ENCODE measurements at regions not wholly inside any gene's neighbourhood (a gene's known extent, or its start where the extent isn't known, plus 50 kb on each side); places are given as distances from the start of the nearest gene placed in this dataset.

DNA sequence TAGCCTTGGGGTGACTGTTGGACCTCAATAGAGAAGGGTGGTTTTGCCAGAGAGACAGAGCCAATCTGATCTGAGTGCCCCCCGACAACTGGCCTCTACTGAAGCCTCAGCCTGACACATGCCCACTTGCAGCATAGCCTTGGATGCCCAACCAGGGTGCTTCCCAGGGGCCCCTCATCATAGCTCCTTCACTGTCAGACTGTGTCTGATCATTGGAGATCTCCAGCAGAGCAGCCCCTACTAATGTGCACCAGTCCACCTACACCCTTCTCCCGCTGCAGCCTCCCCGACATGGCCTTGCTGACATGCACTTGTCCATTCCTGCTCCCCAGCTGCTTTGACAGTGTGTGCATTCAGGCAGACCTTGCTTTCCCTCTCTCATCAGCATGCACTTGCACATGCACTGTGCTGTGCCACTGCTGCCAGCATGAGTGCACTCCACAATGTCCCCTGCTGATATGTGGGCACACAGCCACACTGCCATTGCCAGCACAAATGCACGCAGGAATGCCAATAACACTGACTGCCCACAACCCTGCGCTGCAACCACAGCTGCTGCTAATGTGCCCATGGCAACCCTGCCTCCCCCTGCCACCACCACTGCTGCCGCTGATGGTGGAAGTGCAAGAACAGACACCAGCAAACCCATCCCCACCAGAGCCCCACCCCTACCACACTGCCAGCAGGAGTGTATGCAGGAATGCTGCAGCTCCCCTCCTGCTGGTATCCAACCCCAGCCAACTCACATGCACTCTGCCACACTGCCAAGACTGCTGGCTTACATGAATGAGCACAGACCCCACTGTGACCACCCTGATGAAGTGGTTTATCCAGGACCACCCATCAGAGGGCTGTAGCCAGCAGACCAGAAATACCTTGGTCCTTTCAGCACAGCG, 68.1 kb upstream of the ZMAT1 start:
- Histone ChIP-seq H3K4me2 (no peak overlapping the region), H3K79me2 (ENCODE audit: insufficient read depth, low read depth) (no peaks in the 10 kb centered on the region), H4K20me1 (ENCODE audit: insufficient read depth) (no peaks in the 10 kb centered on the region), H3K27me3 (ENCODE audit: insufficient read depth, low read depth) (no peaks in the 10 kb centered on the region), H3K27ac (no peak overlapping the region), H2AFZ (ENCODE audit: low read depth) (no peak overlapping the region), H3K4me1 (ENCODE audit: low read depth, poor library complexity, severe bottlenecking) (no peaks in the 10 kb centered on the region), H3K4me3 (IDR thresholded peaks at IDR 0.05; ENCODE audit: insufficient read depth, low read depth, low read length) (no peak overlapping the region), H3K36me3 (ENCODE audit: insufficient read depth) (no peaks in the 10 kb centered on the region), H3K9ac (no peak overlapping the region)
- TF ChIP-seq, protein P1, sequence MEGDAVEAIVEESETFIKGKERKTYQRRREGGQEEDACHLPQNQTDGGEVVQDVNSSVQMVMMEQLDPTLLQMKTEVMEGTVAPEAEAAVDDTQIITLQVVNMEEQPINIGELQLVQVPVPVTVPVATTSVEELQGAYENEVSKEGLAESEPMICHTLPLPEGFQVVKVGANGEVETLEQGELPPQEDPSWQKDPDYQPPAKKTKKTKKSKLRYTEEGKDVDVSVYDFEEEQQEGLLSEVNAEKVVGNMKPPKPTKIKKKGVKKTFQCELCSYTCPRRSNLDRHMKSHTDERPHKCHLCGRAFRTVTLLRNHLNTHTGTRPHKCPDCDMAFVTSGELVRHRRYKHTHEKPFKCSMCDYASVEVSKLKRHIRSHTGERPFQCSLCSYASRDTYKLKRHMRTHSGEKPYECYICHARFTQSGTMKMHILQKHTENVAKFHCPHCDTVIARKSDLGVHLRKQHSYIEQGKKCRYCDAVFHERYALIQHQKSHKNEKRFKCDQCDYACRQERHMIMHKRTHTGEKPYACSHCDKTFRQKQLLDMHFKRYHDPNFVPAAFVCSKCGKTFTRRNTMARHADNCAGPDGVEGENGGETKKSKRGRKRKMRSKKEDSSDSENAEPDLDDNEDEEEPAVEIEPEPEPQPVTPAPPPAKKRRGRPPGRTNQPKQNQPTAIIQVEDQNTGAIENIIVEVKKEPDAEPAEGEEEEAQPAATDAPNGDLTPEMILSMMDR (conservative IDR thresholded peaks at IDR 0.05; ENCODE audit: low read depth, low read length) = no peak

DNA sequence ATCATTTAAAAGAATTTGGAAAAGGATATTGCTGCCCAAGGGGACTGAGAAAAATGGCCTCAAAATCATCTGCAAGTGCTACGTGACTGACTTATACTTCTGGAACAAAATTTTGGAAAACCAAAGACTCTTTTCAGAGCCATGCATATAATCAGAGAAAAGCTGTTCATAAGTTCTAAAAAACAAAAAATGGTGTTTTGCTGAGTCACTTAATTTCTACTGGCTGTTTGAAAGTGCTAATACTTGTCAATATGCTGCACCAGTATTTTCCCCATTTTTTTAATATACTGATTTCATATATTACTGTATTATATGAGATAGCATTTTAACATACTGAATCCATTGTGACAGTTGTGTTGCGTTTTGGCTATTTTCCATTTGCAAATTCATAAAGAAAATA, 61.5 kb upstream of the ZMAT1 start:
- H3K79me2 ChIP-seq (ENCODE audit: insufficient read depth, low read depth) = no peaks in the 10 kb centered on the region
- no peak overlapping the region for H3K9ac ChIP-seq
- H3K4me1 ChIP-seq (ENCODE audit: low read depth, poor library complexity, severe bottlenecking) = no peaks in the 10 kb centered on the region
- no peak overlapping the region for H3K4me2 ChIP-seq
- H2AFZ ChIP-seq (ENCODE audit: low read depth) = no peak overlapping the region
- H3K36me3 ChIP-seq (ENCODE audit: insufficient read depth) = no peaks in the 10 kb centered on the region
- no peak overlapping the region for H3K4me3 ChIP-seq (IDR thresholded peaks at IDR 0.05; ENCODE audit: insufficient read depth, low read depth, low read length)
- TF ChIP-seq, protein P1 (conservative IDR thresholded peaks at IDR 0.05; ENCODE audit: low read depth, low read length) = no peak
- no peaks in the 10 kb centered on the region for H3K27me3 ChIP-seq (ENCODE audit: insufficient read depth, low read depth)
- H3K27ac ChIP-seq = no peak overlapping the region
- no peaks in the 10 kb centered on the region for H4K20me1 ChIP-seq (ENCODE audit: insufficient read depth)

DNA sequence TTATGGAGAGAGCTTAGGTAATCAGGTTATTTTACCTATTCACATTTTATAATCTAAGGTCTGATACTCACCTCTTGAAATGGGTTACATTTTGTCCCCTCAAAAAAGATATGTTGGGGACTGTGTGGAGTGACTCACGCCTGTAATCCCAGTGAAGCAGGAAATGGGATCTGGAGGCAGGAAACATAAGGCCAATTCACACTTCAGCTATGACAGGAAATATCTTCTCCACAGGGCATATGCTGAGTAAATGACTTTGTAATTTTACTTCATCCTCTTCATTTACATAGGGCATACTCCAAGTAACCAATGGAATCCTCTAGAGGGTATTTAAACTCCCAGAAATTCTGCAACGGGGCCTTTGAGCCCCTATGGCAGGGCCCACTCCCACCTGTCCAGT, 54.8 kb upstream of the ZMAT1 start:
- no peaks in the 10 kb centered on the region for H4K20me1 ChIP-seq (ENCODE audit: insufficient read depth)
- no peak overlapping the region for H3K27ac ChIP-seq
- no peak overlapping the region for H3K9ac ChIP-seq
- TF ChIP-seq, protein P1 (conservative IDR thresholded peaks at IDR 0.05; ENCODE audit: low read depth, low read length) = no peak
- no peak overlapping the region for H3K4me3 ChIP-seq (IDR thresholded peaks at IDR 0.05; ENCODE audit: insufficient read depth, low read depth, low read length)
- H3K4me2 ChIP-seq = no peak overlapping the region
- no peak overlapping the region for H2AFZ ChIP-seq (ENCODE audit: low read depth)
- H3K79me2 ChIP-seq (ENCODE audit: insufficient read depth, low read depth) = no peaks in the 10 kb centered on the region
- no peaks in the 10 kb centered on the region for H3K4me1 ChIP-seq (ENCODE audit: low read depth, poor library complexity, severe bottlenecking)
- H3K27me3 ChIP-seq (ENCODE audit: insufficient read depth, low read depth) = no peaks in the 10 kb centered on the region
- H3K36me3 ChIP-seq (ENCODE audit: insufficient read depth) = no peaks in the 10 kb centered on the region

Data from KMS-11 (cell line).